GM23338 (cell line): ENCODE measurements at regions not wholly inside any gene's neighbourhood (a gene's known extent, or its start where the extent isn't known, plus 50 kb on each side); places are given as distances from the start of the nearest gene placed in this dataset.

Experiments used
- ATAC-seq: fragments of 200-7000 bp; cut with Tn5 transposase; 3 replicates; pipeline ENCODE4 v1.9.1; 2020
- DNase-seq: peaks from one replicate; pipeline ENCODE4 v3.0.0-alpha.2; 2015; ENCODE audit warnings: low spot score
- H2AFZ ChIP-seq: fragments of 200-600 bp; sonication (generic); 2 replicates; pipeline ENCODE4 v1.8.0; 2016; ENCODE audit warnings: antibody characterized with exemption, mild to moderate bottlenecking, moderate library complexity
- H3F3A ChIP-seq: fragments of 200-600 bp; sonication (generic); replicated peaks from 2 replicates; pipeline ENCODE4 v1.8.0; 2017; ENCODE audit warnings: antibody characterized with exemption, mixed run types, low read depth
- H3K27ac ChIP-seq: fragments of 200-600 bp; sonication (generic); 2 replicates; pipeline ENCODE4 v1.6.1; 2016; ENCODE audit warnings: low read depth
- H3K27me3 ChIP-seq: fragments of 200-600 bp; sonication (generic); 2 replicates; pipeline ENCODE4 v1.8.0; 2016; ENCODE audit warnings: mild to moderate bottlenecking, mixed run types, moderate library complexity; ENCODE audit not compliant: insufficient read depth
- H3K36me3 ChIP-seq: fragments of 200-600 bp; sonication (generic); 2 replicates; pipeline ENCODE4 v1.8.0; 2016; ENCODE audit warnings: mild to moderate bottlenecking; ENCODE audit not compliant: insufficient read depth
- H3K4me1 ChIP-seq: fragments of 200-600 bp; sonication (generic); 2 replicates; pipeline ENCODE4 v1.8.0; 2016; ENCODE audit warnings: mild to moderate bottlenecking, moderate library complexity; ENCODE audit not compliant: insufficient read depth
- H3K4me2 ChIP-seq: fragments of 200-600 bp; sonication (generic); 2 replicates; pipeline ENCODE4 v1.7.1; 2017; ENCODE audit warnings: mixed run types
- H3K4me3 ChIP-seq: fragments of 200-600 bp; sonication (generic); 2 replicates; pipeline ENCODE4 v1.6.1; 2016; ENCODE audit warnings: mixed run types
- H3K79me2 ChIP-seq: fragments of 200-600 bp; sonication (generic); replicated peaks from 2 replicates; pipeline ENCODE4 v1.8.0; 2017; ENCODE audit warnings: mild to moderate bottlenecking; ENCODE audit not compliant: insufficient read depth
- H3K9me2 ChIP-seq: fragments of 200-600 bp; sonication (generic); 2 replicates; pipeline ENCODE4 v1.8.0; 2017; ENCODE audit not compliant: insufficient read depth
- H4K20me1 ChIP-seq: fragments of 200-600 bp; sonication (generic); replicated peaks from 2 replicates; pipeline ENCODE4 v1.8.0; 2017; ENCODE audit warnings: mild to moderate bottlenecking; ENCODE audit not compliant: insufficient read depth
- H3K27ac Mint-ChIP-seq: 2 replicates; pipeline ENCODE4 v1.8.0; 2020; ENCODE audit warnings: inconsistent platforms, mild to moderate bottlenecking, moderate library complexity, mixed read lengths
- H3K27me3 Mint-ChIP-seq: 3 replicates; pipeline ENCODE4 v1.8.0; 2022; ENCODE audit warnings: low read depth, mild to moderate bottlenecking, moderate library complexity, mixed read lengths, inconsistent platforms; ENCODE audit not compliant: insufficient read depth, poor library complexity
- H3K36me3 Mint-ChIP-seq: 3 replicates; pipeline ENCODE4 v1.8.0; 2021; ENCODE audit warnings: low read depth, mild to moderate bottlenecking, inconsistent platforms, moderate library complexity, mixed read lengths
- H3K4me1 Mint-ChIP-seq: 3 replicates; pipeline ENCODE4 v1.8.0; 2020; ENCODE audit warnings: mild to moderate bottlenecking, inconsistent platforms, mixed read lengths
- H3K4me3 Mint-ChIP-seq: 3 replicates; pipeline ENCODE4 v1.8.0; 2021; ENCODE audit warnings: moderate library complexity, mild to moderate bottlenecking, inconsistent platforms, mixed read lengths
- H3K9me3 Mint-ChIP-seq: 3 replicates; pipeline ENCODE4 v1.8.0; 2020; ENCODE audit warnings: moderate library complexity, mild to moderate bottlenecking, inconsistent platforms, mixed read lengths
- CREB1 ChIP-seq: fragments of 250-450 bp; sonication (Bioruptor Pico); IDR thresholded peaks from 2 replicates; pipeline ENCODE4 v1.5.0; 2020; ENCODE audit warnings: low read depth, mild to moderate bottlenecking, moderate library complexity
- EZH2 ChIP-seq: fragments of 200-600 bp; sonication (generic); IDR thresholded peaks from one replicate; pipeline ENCODE4 v1.8.0; 2017; ENCODE audit warnings: antibody characterized with exemption, mild to moderate bottlenecking, low read depth; ENCODE audit not compliant: unreplicated experiment
- EZH2phosphoT487 ChIP-seq: fragments of 200-600 bp; sonication (generic); IDR thresholded peaks from one replicate; pipeline ENCODE4 v1.8.1; 2018; ENCODE audit warnings: antibody characterized with exemption; ENCODE audit not compliant: unreplicated experiment
- JUNB ChIP-seq: IDR thresholded peaks from one replicate; pipeline ENCODE4 v1.6.1; 2016; ENCODE audit warnings: antibody characterized with exemption; ENCODE audit not compliant: unreplicated experiment
- NANOG ChIP-seq: IDR thresholded peaks from 2 replicates; pipeline ENCODE4 v1.6.1; 2016; ENCODE audit warnings: antibody characterized with exemption, borderline replicate concordance
- POLR2AphosphoS5 ChIP-seq: IDR thresholded peaks from 2 replicates; pipeline ENCODE4 v1.6.1; 2016; ENCODE audit warnings: antibody characterized with exemption, low read depth
- STAT1 ChIP-seq: IDR thresholded peaks from one replicate; pipeline ENCODE4 v1.6.1; 2016; ENCODE audit warnings: antibody characterized with exemption; ENCODE audit not compliant: unreplicated experiment
- ZNF114 ChIP-seq: fragments of 250-450 bp; sonication (Bioruptor Pico); IDR thresholded peaks from 2 replicates; pipeline ENCODE4 v1.5.0; 2020; ENCODE audit warnings: mild to moderate bottlenecking, moderate library complexity
- ZNF331 ChIP-seq: fragments of 250-450 bp; sonication (Bioruptor Pico); IDR thresholded peaks from 2 replicates; pipeline ENCODE4 v1.5.0; 2020; ENCODE audit warnings: low read depth, mild to moderate bottlenecking, moderate library complexity
- TF ChIP-seq, protein P1 (sequence below), 2 experiments: fragments of 200-600 bp in 1 of 2; sonication (generic) in 1 of 2; conservative IDR thresholded peaks; 2 replicates each; pipeline versions ENCODE4 v1.5.1 to v1.6.1; 2016 to 2017; ENCODE audit warnings: antibody characterized with exemption in 2 of 2, low read depth in 2 of 2, mild to moderate bottlenecking in 2 of 2, moderate library complexity in 1 of 2
- TF ChIP-seq, protein P2 (sequence below): IDR thresholded peaks from 2 replicates; pipeline ENCODE4 v1.6.1; 2016; ENCODE audit warnings: antibody characterized with exemption
- TF ChIP-seq, protein P3 (sequence below): fragments of 250-450 bp; sonication (Bioruptor Pico); IDR thresholded peaks from 2 replicates; pipeline ENCODE4 v1.5.0; 2020; ENCODE audit warnings: mild to moderate bottlenecking, moderate library complexity
- TF ChIP-seq, protein P4 (sequence below): IDR thresholded peaks from one replicate; pipeline ENCODE4 v1.6.1; 2018; ENCODE audit warnings: antibody characterized with exemption; ENCODE audit not compliant: unreplicated experiment

DNA sequence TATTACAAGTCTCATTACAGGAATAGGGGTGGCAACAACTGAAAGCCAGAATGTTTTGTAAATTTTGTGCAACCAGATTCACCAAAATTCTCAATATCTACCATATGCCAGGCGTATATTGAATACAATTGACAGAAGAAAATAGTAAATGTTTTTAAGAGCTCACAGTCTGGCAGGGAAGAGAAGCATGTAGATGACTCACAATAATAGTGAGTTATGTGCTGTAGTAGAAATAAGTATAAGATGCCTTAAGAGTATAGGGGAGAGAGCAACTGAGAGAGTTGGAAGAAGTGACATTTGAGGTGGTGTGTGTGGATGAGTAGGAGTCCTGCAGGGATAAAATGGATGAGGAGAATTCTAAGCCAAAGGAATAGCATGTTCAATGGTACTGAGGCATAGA lies 170.5 kb upstream of the FGGY start:
- Histone ChIP-seq H3F3A (no peaks in the 10 kb centered on the region), H3K4me3 (no peak overlapping the region), H3K27ac (no peak overlapping the region), H3K36me3 (0 out of 2 replicates have a peak, but pooled peaks cover 3% of the 10 kb centered on the region), H3K9me2 (0 out of 2 replicates have a peak, but pooled peaks cover 6% of the 10 kb centered on the region), H3K27me3 (no peaks in the 10 kb centered on the region), H3K79me2 (no peaks in the 10 kb centered on the region), H4K20me1 (no peaks in the 10 kb centered on the region), H2AFZ (no peak overlapping the region), H3K4me1 (no peaks in the 10 kb centered on the region), H3K4me2 (no peak overlapping the region)
- DNase-seq (no peak), ATAC-seq (no peak)
- Mint-ChIP-seq H3K4me1 (peaks cover 13% of the 10 kb centered on the region; the same call in 2 of the 3 replicates), H3K9me3 (peaks cover 4% of the 10 kb centered on the region; the same call in 2 of the 3 replicates), H3K36me3 (peaks cover 7% of the 10 kb centered on the region; the same call in 2 of the 3 replicates), H3K27ac (no peak overlapping the region), H3K27me3 (peaks cover 2% of the 10 kb centered on the region), H3K4me3 (no peak overlapping the region)
- TF ChIP-seq ZNF114 (no peak), CREB1 (no peak), EZH2 (no peak), ZNF331 (CRISPR knock-in tag) (no peak), NANOG (no peak), POLR2AphosphoS5 (no peak), EZH2phosphoT487 (no peak), STAT1 (no peak), JUNB (no peak)
- TF ChIP-seq, protein P1, sequence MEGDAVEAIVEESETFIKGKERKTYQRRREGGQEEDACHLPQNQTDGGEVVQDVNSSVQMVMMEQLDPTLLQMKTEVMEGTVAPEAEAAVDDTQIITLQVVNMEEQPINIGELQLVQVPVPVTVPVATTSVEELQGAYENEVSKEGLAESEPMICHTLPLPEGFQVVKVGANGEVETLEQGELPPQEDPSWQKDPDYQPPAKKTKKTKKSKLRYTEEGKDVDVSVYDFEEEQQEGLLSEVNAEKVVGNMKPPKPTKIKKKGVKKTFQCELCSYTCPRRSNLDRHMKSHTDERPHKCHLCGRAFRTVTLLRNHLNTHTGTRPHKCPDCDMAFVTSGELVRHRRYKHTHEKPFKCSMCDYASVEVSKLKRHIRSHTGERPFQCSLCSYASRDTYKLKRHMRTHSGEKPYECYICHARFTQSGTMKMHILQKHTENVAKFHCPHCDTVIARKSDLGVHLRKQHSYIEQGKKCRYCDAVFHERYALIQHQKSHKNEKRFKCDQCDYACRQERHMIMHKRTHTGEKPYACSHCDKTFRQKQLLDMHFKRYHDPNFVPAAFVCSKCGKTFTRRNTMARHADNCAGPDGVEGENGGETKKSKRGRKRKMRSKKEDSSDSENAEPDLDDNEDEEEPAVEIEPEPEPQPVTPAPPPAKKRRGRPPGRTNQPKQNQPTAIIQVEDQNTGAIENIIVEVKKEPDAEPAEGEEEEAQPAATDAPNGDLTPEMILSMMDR (conservative IDR thresholded peaks at IDR 0.05; ENCODE audit: low read depth in 2 of 2), result no peak
- TF ChIP-seq, protein P2, sequence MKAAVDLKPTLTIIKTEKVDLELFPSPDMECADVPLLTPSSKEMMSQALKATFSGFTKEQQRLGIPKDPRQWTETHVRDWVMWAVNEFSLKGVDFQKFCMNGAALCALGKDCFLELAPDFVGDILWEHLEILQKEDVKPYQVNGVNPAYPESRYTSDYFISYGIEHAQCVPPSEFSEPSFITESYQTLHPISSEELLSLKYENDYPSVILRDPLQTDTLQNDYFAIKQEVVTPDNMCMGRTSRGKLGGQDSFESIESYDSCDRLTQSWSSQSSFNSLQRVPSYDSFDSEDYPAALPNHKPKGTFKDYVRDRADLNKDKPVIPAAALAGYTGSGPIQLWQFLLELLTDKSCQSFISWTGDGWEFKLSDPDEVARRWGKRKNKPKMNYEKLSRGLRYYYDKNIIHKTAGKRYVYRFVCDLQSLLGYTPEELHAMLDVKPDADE, result no peak
- TF ChIP-seq, protein P3, sequence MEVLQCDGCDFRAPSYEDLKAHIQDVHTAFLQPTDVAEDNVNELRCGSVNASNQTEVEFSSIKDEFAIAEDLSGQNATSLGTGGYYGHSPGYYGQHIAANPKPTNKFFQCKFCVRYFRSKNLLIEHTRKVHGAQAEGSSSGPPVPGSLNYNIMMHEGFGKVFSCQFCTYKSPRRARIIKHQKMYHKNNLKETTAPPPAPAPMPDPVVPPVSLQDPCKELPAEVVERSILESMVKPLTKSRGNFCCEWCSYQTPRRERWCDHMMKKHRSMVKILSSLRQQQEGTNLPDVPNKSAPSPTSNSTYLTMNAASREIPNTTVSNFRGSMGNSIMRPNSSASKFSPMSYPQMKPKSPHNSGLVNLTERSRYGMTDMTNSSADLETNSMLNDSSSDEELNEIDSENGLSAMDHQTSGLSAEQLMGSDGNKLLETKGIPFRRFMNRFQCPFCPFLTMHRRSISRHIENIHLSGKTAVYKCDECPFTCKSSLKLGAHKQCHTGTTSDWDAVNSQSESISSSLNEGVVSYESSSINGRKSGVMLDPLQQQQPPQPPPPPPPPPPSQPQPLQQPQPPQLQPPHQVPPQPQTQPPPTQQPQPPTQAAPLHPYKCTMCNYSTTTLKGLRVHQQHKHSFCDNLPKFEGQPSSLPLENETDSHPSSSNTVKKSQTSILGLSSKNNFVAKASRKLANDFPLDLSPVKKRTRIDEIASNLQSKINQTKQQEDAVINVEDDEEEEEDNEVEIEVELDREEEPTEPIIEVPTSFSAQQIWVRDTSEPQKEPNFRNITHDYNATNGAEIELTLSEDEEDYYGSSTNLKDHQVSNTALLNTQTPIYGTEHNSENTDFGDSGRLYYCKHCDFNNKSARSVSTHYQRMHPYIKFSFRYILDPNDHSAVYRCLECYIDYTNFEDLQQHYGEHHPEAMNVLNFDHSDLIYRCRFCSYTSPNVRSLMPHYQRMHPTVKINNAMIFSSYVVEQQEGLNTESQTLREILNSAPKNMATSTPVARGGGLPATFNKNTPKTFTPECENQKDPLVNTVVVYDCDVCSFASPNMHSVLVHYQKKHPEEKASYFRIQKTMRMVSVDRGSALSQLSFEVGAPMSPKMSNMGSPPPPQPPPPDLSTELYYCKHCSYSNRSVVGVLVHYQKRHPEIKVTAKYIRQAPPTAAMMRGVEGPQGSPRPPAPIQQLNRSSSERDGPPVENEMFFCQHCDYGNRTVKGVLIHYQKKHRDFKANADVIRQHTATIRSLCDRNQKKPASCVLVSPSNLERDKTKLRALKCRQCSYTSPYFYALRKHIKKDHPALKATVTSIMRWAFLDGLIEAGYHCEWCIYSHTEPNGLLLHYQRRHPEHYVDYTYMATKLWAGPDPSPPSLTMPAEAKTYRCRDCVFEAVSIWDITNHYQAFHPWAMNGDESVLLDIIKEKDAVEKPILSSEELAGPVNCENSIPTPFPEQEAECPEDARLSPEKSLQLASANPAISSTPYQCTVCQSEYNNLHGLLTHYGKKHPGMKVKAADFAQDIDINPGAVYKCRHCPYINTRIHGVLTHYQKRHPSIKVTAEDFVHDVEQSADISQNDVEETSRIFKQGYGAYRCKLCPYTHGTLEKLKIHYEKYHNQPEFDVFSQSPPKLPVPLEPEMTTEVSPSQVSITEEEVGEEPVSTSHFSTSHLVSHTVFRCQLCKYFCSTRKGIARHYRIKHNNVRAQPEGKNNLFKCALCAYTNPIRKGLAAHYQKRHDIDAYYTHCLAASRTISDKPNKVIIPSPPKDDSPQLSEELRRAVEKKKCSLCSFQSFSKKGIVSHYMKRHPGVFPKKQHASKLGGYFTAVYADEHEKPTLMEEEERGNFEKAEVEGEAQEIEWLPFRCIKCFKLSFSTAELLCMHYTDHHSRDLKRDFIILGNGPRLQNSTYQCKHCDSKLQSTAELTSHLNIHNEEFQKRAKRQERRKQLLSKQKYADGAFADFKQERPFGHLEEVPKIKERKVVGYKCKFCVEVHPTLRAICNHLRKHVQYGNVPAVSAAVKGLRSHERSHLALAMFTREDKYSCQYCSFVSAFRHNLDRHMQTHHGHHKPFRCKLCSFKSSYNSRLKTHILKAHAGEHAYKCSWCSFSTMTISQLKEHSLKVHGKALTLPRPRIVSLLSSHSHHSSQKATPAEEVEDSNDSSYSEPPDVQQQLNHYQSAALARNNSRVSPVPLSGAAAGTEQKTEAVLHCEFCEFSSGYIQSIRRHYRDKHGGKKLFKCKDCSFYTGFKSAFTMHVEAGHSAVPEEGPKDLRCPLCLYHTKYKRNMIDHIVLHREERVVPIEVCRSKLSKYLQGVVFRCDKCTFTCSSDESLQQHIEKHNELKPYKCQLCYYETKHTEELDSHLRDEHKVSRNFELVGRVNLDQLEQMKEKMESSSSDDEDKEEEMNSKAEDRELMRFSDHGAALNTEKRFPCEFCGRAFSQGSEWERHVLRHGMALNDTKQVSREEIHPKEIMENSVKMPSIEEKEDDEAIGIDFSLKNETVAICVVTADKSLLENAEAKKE, result no peak
- TF ChIP-seq, protein P4, sequence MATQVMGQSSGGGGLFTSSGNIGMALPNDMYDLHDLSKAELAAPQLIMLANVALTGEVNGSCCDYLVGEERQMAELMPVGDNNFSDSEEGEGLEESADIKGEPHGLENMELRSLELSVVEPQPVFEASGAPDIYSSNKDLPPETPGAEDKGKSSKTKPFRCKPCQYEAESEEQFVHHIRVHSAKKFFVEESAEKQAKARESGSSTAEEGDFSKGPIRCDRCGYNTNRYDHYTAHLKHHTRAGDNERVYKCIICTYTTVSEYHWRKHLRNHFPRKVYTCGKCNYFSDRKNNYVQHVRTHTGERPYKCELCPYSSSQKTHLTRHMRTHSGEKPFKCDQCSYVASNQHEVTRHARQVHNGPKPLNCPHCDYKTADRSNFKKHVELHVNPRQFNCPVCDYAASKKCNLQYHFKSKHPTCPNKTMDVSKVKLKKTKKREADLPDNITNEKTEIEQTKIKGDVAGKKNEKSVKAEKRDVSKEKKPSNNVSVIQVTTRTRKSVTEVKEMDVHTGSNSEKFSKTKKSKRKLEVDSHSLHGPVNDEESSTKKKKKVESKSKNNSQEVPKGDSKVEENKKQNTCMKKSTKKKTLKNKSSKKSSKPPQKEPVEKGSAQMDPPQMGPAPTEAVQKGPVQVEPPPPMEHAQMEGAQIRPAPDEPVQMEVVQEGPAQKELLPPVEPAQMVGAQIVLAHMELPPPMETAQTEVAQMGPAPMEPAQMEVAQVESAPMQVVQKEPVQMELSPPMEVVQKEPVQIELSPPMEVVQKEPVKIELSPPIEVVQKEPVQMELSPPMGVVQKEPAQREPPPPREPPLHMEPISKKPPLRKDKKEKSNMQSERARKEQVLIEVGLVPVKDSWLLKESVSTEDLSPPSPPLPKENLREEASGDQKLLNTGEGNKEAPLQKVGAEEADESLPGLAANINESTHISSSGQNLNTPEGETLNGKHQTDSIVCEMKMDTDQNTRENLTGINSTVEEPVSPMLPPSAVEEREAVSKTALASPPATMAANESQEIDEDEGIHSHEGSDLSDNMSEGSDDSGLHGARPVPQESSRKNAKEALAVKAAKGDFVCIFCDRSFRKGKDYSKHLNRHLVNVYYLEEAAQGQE, result no peak
